Dendritic cell treated with granulocyte-macrophage colony-stimulating factor and Interleukin-4, amounts not matched to agents 40 ng/mL and 50 ng/mL, for 4 days (primary cell): ENCODE measurements at regions not wholly inside any gene's neighbourhood (a gene's known extent, or its start where the extent isn't known, plus 50 kb on each side); places are given as distances from the start of the nearest gene placed in this dataset.

Experiments
- H3K27ac Mint-ChIP-seq: one replicate; pipeline ENCODE4 v1.8.0; 2022; ENCODE audit warnings: mild to moderate bottlenecking, mixed read lengths
- H3K27me3 Mint-ChIP-seq: one replicate; pipeline ENCODE4 v1.8.0; 2022; ENCODE audit warnings: mild to moderate bottlenecking, mixed read lengths
- H3K36me3 Mint-ChIP-seq: one replicate; pipeline ENCODE4 v1.8.0; 2022; ENCODE audit warnings: low read depth, mixed read lengths
- H3K4me1 Mint-ChIP-seq: one replicate; pipeline ENCODE4 v1.8.0; 2022; ENCODE audit warnings: low read depth, mixed read lengths
- H3K4me3 Mint-ChIP-seq: one replicate; pipeline ENCODE4 v1.8.0; 2022; ENCODE audit warnings: mild to moderate bottlenecking, moderate library complexity, mixed read lengths
- H3K9me3 Mint-ChIP-seq: one replicate; pipeline ENCODE4 v1.8.0; 2022; ENCODE audit warnings: mixed read lengths
- intact Hi-C: fragments of 100-400 bp; cut with micrococcal nuclease; formaldehyde crosslinking; loops from one replicate; pipeline ENCODE4 v1.15.0; 2022

GRCh38 chr7:42790196-42790595 lies 121.7 kb downstream of the C7orf25 start:
- H3K27me3 Mint-ChIP-seq, result no peaks in the 10 kb centered on the region

DNA sequence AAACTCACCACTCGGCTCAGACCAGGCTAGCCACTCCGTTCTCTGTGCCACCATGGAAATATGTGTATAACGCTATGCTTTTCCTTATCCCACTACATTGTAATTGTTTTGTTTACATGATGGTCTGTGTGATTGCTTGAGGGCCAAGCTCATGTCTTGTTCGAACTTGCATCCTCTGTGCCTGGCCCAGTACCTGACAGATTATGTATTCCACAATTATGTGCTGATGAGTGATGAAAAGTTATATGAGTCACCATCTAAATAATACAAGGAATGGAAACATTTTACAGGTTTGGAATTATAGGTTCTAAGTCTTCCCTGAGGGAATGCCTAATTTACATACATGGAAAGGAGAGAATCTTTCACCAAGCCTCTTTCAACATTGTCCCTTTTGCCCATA lies 137.4 kb downstream of the C7orf25 start:
- Mint-ChIP-seq H3K36me3 (no peaks in the 10 kb centered on the region), H3K9me3 (peaks cover 17% of the 10 kb centered on the region), H3K4me3 (no peak overlapping the region), H3K27ac (no peak overlapping the region), H3K4me1 (no peaks in the 10 kb centered on the region), H3K27me3 (no peaks in the 10 kb centered on the region)
- intact Hi-C loops, result no loop called here

More at GRCh38 chr7:42790196-42790595, 121.7 kb downstream of the C7orf25 start:
- H3K27ac Mint-ChIP-seq, result no peak overlapping the region
- H3K36me3 Mint-ChIP-seq, result no peaks in the 10 kb centered on the region
- H3K9me3 Mint-ChIP-seq, result no peaks in the 10 kb centered on the region
- H3K4me1 Mint-ChIP-seq, result no peaks in the 10 kb centered on the region
- intact Hi-C loops, result no loop called here
- H3K4me3 Mint-ChIP-seq, result no peak overlapping the region

- Mint-ChIP-seq H3K27me3 (no peaks in the 10 kb centered on the region), H3K36me3 (no peaks in the 10 kb centered on the region), H3K9me3 (no peaks in the 10 kb centered on the region), H3K4me3 (no peak overlapping the region), H3K27ac (no peak overlapping the region), H3K4me1 (no peaks in the 10 kb centered on the region)
- intact Hi-C loops, result no loop called here
Observed at GRCh38 chr7:42770114-42770513, 141.8 kb downstream of the C7orf25 start.

- intact Hi-C loops, result no loop called here
- Mint-ChIP-seq H3K27ac (no peak overlapping the region), H3K4me1 (no peaks in the 10 kb centered on the region), H3K27me3 (no peaks in the 10 kb centered on the region), H3K4me3 (no peak overlapping the region), H3K36me3 (no peaks in the 10 kb centered on the region), H3K9me3 (peaks cover 16% of the 10 kb centered on the region)
Observed at GRCh38 chr7:42768045-42768444, 143.8 kb downstream of the C7orf25 start.

- H3K36me3 Mint-ChIP-seq, result no peaks in the 10 kb centered on the region
- H3K4me1 Mint-ChIP-seq, result no peaks in the 10 kb centered on the region
- no peak overlapping the region for H3K4me3 Mint-ChIP-seq
- peaks cover 16% of the 10 kb centered on the region for H3K9me3 Mint-ChIP-seq
- intact Hi-C loops, result no loop called here
- H3K27ac Mint-ChIP-seq, result no peak overlapping the region
- H3K27me3 Mint-ChIP-seq, result no peaks in the 10 kb centered on the region
Observed at GRCh38 chr7:42766782-42767423, 145.0 kb downstream of the C7orf25 start.

DNA sequence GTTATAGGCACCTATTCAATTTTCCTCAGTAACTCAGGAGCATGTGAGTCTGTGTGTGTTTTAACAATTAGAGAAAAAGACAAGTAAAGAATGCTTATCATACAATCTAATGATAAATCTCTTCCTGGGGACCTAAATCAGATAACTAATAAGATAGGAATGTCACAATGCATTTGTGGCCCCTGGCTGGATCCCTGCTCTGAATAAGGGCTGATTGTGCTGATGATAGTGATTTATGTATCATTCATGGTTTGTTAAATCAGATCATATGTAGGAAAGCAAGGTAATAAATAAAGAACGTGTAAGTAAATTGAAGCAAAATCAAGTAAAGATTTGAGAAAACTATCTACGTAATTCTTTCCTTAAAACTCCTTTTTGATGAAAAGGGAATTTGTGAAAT lies 145.9 kb downstream of the C7orf25 start:
- intact Hi-C loops, result no loop called here
- H3K27ac Mint-ChIP-seq, result no peak overlapping the region
- no peaks in the 10 kb centered on the region for H3K4me1 Mint-ChIP-seq
- no peaks in the 10 kb centered on the region for H3K36me3 Mint-ChIP-seq
- H3K4me3 Mint-ChIP-seq, result no peak overlapping the region
- no peaks in the 10 kb centered on the region for H3K27me3 Mint-ChIP-seq
- peaks cover 16% of the 10 kb centered on the region for H3K9me3 Mint-ChIP-seq

GRCh38 chr7:42763137-42763551 lies 148.7 kb downstream of the C7orf25 start:
- intact Hi-C loops, result no loop called here
- no peaks in the 10 kb centered on the region for H3K36me3 Mint-ChIP-seq
- H3K4me1 Mint-ChIP-seq, result no peaks in the 10 kb centered on the region
- no peak overlapping the region for H3K27ac Mint-ChIP-seq
- H3K4me3 Mint-ChIP-seq, result no peak overlapping the region
- H3K27me3 Mint-ChIP-seq, result no peaks in the 10 kb centered on the region
- H3K9me3 Mint-ChIP-seq, result peaks cover 16% of the 10 kb centered on the region

- Mint-ChIP-seq H3K9me3 (peaks cover 16% of the 10 kb centered on the region), H3K36me3 (no peaks in the 10 kb centered on the region), H3K4me3 (no peak overlapping the region), H3K27ac (no peak overlapping the region), H3K27me3 (no peaks in the 10 kb centered on the region), H3K4me1 (no peaks in the 10 kb centered on the region)
- intact Hi-C loops, result no loop called here
Observed at GRCh38 chr7:42761486-42761885, 150.4 kb downstream of the C7orf25 start.

DNA sequence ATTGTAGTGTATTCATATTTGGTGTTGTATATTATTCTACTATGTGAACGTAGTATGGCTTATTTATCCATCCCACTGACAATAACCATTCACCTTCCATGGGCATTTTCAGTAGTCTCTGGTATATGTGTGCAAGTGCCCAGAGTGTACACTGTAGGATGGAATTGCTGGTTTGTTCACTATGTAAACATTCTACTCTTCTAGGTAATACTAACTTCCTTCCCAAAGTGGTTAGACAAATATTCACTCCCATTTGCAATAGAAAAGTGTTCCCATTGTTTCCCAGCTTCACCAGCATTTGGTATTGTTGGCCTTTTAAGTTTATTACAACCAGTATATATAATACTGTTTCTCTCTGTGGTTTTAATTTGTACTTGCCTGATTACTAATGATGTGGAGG lies 153.7 kb downstream of the C7orf25 start:
- intact Hi-C loops, result no loop called here
- H3K27me3 Mint-ChIP-seq, result no peaks in the 10 kb centered on the region
- no peak overlapping the region for H3K27ac Mint-ChIP-seq
- no peaks in the 10 kb centered on the region for H3K4me1 Mint-ChIP-seq
- no peaks in the 10 kb centered on the region for H3K36me3 Mint-ChIP-seq
- H3K4me3 Mint-ChIP-seq, result no peak overlapping the region
- H3K9me3 Mint-ChIP-seq, result no peaks in the 10 kb centered on the region

GRCh38 chr7:42756841-42757240 lies 155.0 kb downstream of the C7orf25 start:
- Mint-ChIP-seq H3K9me3 (peaks cover 9% of the 10 kb centered on the region), H3K4me3 (no peak overlapping the region), H3K27me3 (no peaks in the 10 kb centered on the region), H3K27ac (no peak overlapping the region), H3K36me3 (no peaks in the 10 kb centered on the region), H3K4me1 (no peaks in the 10 kb centered on the region)
- intact Hi-C loops, result no loop called here

GRCh38 chr7:42753811-42754363 lies 158.0 kb downstream of the C7orf25 start:
- H3K4me3 Mint-ChIP-seq, result no peak overlapping the region
- H3K36me3 Mint-ChIP-seq, result no peaks in the 10 kb centered on the region
- H3K27me3 Mint-ChIP-seq, result no peaks in the 10 kb centered on the region
- H3K4me1 Mint-ChIP-seq, result no peaks in the 10 kb centered on the region
- H3K9me3 Mint-ChIP-seq, result peaks cover 19% of the 10 kb centered on the region
- no peak overlapping the region for H3K27ac Mint-ChIP-seq
- intact Hi-C loops, result no loop called here

DNA sequence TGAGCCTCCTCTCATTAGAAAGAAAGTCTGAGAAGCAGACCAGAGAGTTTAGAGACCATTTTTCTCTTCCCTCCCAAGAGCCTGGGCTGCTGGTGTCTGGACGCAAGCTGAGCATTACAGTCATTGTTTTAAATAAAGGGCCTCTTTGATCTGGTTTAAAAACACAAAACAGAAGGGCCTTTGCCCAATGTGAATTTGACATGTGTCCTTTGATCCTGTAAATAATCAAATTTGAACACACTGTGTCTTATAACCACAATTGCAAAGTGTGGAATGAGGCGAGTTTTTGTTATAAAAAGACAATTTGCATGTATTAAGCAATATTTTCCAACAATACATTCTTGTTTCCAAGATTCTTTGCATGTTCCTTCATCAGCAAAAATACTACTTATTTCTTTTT lies 158.5 kb downstream of the C7orf25 start:
- H3K27ac Mint-ChIP-seq, result no peak overlapping the region
- no peaks in the 10 kb centered on the region for H3K36me3 Mint-ChIP-seq
- H3K4me3 Mint-ChIP-seq, result no peak overlapping the region
- intact Hi-C loops, result no loop called here
- H3K4me1 Mint-ChIP-seq, result no peaks in the 10 kb centered on the region
- no peaks in the 10 kb centered on the region for H3K27me3 Mint-ChIP-seq
- peaks cover 19% of the 10 kb centered on the region for H3K9me3 Mint-ChIP-seq

- intact Hi-C loops, result no loop called here
- no peaks in the 10 kb centered on the region for H3K27me3 Mint-ChIP-seq
- H3K4me3 Mint-ChIP-seq, result no peak overlapping the region
- H3K27ac Mint-ChIP-seq, result no peak overlapping the region
- H3K9me3 Mint-ChIP-seq, result peaks cover 36% of the 10 kb centered on the region
- H3K4me1 Mint-ChIP-seq, result no peaks in the 10 kb centered on the region
- no peaks in the 10 kb centered on the region for H3K36me3 Mint-ChIP-seq
Observed at GRCh38 chr7:42750172-42750571, 161.7 kb downstream of the C7orf25 start.

DNA sequence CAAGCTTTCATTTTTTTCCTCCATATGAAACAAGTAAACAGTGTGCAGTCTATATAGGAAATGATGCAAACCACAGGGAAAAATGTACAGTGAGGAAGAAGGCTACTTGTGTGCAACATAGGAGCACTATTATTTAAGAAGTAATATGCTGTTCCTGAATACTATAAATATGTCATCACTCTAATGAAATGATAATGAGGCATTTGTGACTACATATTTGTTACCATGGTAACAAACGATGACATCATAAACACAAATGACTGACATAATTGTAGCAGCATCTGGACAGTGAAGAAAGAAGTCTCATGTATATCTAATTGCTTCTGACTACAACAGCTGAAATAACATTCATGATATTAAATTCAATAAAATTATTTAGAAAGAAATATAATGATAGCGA lies 164.8 kb downstream of the C7orf25 start:
- intact Hi-C loops, result no loop called here
- Mint-ChIP-seq H3K36me3 (no peaks in the 10 kb centered on the region), H3K4me1 (no peaks in the 10 kb centered on the region), H3K27ac (no peak overlapping the region), H3K27me3 (no peaks in the 10 kb centered on the region), H3K4me3 (no peak overlapping the region), H3K9me3 (peaks cover 29% of the 10 kb centered on the region)

DNA sequence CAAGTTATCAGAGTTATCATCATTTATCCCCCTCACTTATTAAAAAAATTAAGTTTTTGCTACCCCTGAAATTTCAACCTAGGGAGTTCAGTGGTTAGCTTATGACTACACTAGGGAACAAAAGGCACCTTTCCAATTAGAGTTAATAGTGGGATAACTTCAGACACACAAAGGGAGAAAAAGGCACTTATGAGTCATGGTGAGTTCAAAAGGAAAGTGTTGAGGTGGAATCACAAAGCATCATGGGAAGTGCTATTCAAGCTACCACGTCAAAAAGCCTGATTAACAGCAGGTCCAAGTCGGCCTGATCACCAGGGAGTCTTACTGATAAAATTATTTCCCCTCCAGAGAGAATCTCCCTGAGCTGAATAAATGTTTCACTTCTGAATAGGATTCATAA lies 165.7 kb downstream of the C7orf25 start:
- intact Hi-C loops, result no loop called here
- Mint-ChIP-seq H3K4me1 (no peaks in the 10 kb centered on the region), H3K27me3 (no peaks in the 10 kb centered on the region), H3K36me3 (no peaks in the 10 kb centered on the region), H3K4me3 (no peak overlapping the region), H3K27ac (no peak overlapping the region), H3K9me3 (peaks cover 27% of the 10 kb centered on the region)
